ENCODE measurements at regions not wholly inside any gene's neighbourhood (a gene's known extent, or its start where the extent isn't known, plus 50 kb on each side); places are given as distances from the start of the nearest gene placed in this dataset.

DNA sequence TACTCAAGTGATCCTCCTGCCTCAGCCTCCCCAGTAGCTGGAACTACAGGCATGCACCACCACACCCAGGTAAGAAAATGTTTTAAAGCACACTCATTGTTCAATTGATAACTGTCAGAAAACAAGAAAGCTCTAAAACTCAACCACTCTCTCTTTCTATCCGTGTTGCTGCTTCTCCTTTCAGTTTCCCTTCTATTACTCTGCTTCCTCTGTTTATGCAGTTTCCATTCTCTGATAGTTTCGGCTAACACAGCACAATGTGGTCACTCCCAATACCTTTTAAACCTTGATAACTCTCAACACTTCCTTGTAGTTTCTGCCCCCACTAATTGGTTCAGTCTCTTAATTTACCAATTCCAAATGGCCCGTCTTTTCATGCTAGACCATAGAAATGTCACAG, 59.2 kb upstream of the NR4A3 start:
- no peak overlapping the region for H3K4me3 Mint-ChIP-seq
- no peak overlapping the region for H3K27ac Mint-ChIP-seq
- H3K36me3 Mint-ChIP-seq: no peaks in the 10 kb centered on the region
- TF ChIP-seq, protein P1, sequence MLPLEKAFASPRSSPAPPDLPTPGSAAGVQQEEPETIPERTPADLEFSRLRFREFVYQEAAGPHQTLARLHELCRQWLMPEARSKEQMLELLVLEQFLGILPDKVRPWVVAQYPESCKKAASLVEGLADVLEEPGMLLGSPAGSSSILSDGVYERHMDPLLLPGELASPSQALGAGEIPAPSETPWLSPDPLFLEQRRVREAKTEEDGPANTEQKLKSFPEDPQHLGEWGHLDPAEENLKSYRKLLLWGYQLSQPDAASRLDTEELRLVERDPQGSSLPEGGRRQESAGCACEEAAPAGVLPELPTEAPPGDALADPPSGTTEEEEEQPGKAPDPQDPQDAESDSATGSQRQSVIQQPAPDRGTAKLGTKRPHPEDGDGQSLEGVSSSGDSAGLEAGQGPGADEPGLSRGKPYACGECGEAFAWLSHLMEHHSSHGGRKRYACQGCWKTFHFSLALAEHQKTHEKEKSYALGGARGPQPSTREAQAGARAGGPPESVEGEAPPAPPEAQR (CRISPR knock-in tag; IDR thresholded peaks at IDR 0.05): no peak
- no peaks in the 10 kb centered on the region for H3K4me1 Mint-ChIP-seq
- ATAC-seq: no peak
- H3K27me3 Mint-ChIP-seq (ENCODE audit: low read depth): peaks cover 2% of the 10 kb centered on the region; the same call in 1 of the 2 replicates
- ChIA-PET POLR2A (no interaction called here), CTCF (no interaction called here)
- DNase-seq (ENCODE audit: low spot score): no peak
- H3K9me3 Mint-ChIP-seq: peaks cover 4% of the 10 kb centered on the region; the same call in 1 of the 2 replicates

Data from WTC11 (cell line).